ENCODE measurements at regions not wholly inside any gene's neighbourhood (a gene's known extent, or its start where the extent isn't known, plus 50 kb on each side); places are given as distances from the start of the nearest gene placed in this dataset.

- TF ChIP-seq CTCF (IDR thresholded peaks at IDR 0.05) (no peak), RAD21 (conservative IDR thresholded peaks at IDR 0.05 in 1 of 2, IDR thresholded peaks at IDR 0.05 in 1 of 2) (no peak), USF2 (IDR thresholded peaks at IDR 0.05) (no peak), MAX (IDR thresholded peaks at IDR 0.05) (no peak), POLR2A (IDR thresholded peaks at IDR 0.05; ENCODE audit: low read length) (no peak), REST (IDR thresholded peaks at IDR 0.05) (no peak), CBX8 (IDR thresholded peaks at IDR 0.05) (no peak), BCL3 (IDR thresholded peaks at IDR 0.05) (no peak)
Observed at GRCh38 chr1:168447871-168448270, 95.9 kb downstream of the XCL2 start.
